ENCODE measurements at regions not wholly inside any gene's neighbourhood (a gene's known extent, or its start where the extent isn't known, plus 50 kb on each side); places are given as distances from the start of the nearest gene placed in this dataset.

DNA sequence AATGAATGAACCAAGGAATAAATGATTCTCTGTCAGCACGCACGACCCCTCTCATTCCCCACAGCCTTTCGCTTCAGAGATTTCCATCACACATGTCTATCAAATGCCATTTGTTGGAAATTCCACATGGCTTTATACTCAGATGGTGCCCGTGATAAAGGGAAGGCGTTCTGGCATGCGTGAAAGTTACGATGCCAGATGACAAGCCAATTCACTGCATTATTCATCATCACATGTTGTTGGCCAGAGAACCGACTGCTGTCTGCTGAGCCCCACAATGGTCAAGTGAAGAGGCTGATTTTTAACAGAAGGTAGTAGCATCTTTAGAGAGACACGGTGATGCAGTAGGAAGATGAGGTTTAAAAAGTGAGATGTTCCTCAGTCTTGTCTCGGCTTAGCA lies 74.1 kb upstream of the FRMD4B start:
- TF ChIP-seq, protein P1, sequence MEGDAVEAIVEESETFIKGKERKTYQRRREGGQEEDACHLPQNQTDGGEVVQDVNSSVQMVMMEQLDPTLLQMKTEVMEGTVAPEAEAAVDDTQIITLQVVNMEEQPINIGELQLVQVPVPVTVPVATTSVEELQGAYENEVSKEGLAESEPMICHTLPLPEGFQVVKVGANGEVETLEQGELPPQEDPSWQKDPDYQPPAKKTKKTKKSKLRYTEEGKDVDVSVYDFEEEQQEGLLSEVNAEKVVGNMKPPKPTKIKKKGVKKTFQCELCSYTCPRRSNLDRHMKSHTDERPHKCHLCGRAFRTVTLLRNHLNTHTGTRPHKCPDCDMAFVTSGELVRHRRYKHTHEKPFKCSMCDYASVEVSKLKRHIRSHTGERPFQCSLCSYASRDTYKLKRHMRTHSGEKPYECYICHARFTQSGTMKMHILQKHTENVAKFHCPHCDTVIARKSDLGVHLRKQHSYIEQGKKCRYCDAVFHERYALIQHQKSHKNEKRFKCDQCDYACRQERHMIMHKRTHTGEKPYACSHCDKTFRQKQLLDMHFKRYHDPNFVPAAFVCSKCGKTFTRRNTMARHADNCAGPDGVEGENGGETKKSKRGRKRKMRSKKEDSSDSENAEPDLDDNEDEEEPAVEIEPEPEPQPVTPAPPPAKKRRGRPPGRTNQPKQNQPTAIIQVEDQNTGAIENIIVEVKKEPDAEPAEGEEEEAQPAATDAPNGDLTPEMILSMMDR (IDR thresholded peaks at IDR 0.05), result no peak
- TF ChIP-seq POLR2AphosphoS5 (IDR thresholded peaks at IDR 0.05) (no peak), POLR2A (IDR thresholded peaks at IDR 0.05) (no peak), EP300 (IDR thresholded peaks at IDR 0.05) (no peak)
